Stimulated activated CD4-positive, alpha-beta T cell treated with anti-CD3 and anti-CD28 coated beads, TNF-alpha, amount 100 ng/mL, for 4 hours (primary cell): ENCODE measurements at regions not wholly inside any gene's neighbourhood (a gene's known extent, or its start where the extent isn't known, plus 50 kb on each side); places are given as distances from the start of the nearest gene placed in this dataset.

Experiments
- DNase-seq, 3 experiments: peaks; one replicate each; pipeline ENCODE4 v3.0.0-alpha.2; 2020; ENCODE audit warnings: low read depth in 3 of 3

DNA sequence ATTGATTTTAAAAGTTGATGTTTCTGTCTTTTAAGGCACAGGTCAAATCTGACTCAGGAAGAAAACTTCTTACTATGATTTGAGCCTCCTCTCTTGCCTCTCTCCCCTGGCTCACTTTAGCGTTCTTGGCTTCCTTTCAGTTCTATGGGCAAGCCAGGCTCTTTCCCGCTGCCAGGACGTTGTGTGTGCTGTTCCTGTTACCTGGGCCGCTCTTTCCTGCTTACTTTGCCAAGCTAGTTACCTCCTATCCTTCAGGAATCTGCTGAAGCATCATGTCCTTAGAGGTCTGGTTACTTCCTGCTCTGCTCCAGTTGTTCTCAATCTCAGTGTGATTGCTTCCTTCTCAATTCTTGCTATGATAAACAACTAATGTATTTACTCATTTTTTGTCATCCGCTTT, 1108.5 kb upstream of the EEF2KMT start:
- no peak for DNase-seq

DNA sequence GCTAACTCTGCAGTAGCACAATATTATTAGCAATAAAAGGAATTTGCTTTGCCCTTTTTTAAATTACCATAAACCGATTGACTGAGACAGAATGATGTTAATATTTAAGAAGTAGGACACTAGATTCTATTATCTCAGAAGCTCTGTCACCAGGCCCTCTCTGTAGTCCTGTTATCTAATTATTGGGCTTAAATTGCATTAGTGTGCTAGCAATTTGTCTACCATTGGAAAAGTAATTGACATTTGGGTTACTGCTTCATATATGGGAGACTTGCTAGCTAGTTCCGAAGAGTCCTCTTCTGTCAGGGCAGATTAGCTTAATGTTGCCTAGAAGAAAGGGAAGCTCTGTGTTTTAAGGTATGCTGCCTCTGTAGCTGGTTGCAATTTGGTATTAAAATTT, 1107.3 kb upstream of the EEF2KMT start:
- no peak for DNase-seq

GRCh38 chr16:6200861-6201260, 1103.3 kb upstream of the EEF2KMT start:
- DNase-seq, result no peak

DNA sequence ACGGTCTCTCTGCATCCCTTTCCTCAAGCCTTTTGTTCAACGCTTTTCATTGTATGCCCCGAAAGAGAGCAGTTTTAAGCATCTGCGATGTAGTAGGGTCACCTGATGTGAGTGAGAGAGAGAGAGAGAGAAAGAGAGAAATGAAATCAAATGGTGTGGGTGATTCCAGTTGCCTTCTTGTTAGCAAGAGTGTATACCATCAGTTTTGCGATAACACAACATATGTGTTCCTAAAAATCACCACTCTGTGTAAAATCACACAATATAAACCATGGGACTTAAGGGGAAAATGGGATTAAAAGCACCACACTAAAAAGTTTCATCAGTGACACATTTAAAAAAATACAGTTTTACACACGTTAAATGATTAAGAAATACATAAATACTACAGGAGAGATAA, 1102.7 kb upstream of the EEF2KMT start:
- no peak for DNase-seq

GRCh38 chr16:6195966-6196365, 1098.4 kb upstream of the EEF2KMT start:
- DNase-seq, result no peak

DNA sequence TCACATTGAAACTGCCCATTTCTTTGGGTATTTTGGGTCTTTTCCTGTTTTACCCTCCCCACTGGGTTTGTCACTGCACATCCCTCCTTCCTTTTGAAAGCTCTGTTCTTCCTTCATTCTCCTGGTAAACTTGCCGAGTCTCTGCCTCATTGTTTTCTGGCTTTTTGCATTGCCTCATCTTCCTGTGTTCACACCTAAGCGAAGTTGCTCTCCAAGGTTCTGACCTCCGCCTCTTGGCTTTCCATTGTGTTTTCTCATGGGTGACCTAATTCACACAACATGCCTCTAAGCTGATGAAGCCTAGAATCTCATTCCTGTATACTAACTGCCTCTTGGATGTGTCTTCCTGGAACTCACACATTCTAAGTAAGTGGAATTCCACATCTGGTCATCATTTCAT, 1096.1 kb upstream of the EEF2KMT start:
- DNase-seq, result no peak

GRCh38 chr16:6192984-6193383, 1095.4 kb upstream of the EEF2KMT start:
- no peak for DNase-seq

- no peak for DNase-seq
Measured at GRCh38 chr16:6192532-6192931, 1094.9 kb upstream of the EEF2KMT start.

DNA sequence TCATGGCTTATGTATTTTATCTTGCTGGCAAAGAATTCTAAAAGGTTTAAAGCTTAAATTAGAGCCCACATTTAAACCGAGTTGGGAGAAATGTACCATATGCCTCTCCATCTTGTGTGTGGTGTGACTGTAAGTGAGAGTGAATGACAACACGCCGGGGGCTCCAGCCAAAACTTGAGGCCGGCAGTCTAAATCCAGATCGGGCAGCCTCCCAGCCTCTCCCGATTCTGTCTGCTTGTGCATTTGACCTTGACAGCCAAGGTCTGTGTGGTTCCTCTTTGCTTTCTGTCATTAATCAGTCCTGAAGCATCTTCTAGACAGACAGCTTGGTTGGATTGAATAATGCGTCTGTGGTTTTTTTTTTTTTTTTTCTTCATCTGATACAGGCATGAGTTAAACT, 1093.2 kb upstream of the EEF2KMT start:
- DNase-seq, result no peak

- no peak for DNase-seq
Measured at GRCh38 chr16:6189216-6189615, 1091.6 kb upstream of the EEF2KMT start.

- no peak for DNase-seq
Measured at GRCh38 chr16:6177616-6178180, 1080.1 kb upstream of the EEF2KMT start.

- DNase-seq, result no peak
Measured at GRCh38 chr16:6170022-6170421, 1072.4 kb upstream of the EEF2KMT start.

DNA sequence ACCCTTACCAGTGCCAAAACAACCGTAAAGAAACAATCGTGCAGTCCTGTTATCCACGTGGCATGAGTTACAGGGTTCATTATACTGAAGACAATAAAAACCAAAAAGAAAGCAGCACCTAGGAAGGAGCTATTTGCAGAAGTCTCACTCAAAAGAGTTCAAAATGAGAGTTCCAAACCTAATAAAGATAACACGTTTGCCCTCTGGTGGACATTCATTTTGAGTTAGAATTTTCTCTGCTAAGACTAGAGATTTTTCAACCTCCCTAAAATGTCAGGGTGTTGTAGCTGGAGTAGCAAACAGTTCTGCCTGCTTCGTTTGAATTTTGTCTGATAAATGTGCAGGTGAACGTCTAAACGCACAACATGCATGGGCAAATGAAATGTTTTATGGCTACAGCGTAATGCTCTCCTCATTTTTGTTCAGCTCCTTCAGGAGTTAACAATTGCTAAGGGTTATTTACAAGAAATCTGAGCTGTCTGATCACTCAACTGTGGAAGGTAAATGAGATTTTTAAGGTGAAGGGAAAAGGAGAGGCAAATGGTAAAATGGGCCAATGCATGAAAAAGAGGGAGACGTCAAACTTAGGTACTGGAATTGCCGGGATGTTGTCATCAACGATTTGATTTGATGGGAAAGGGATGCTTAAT, 1067.9 kb upstream of the EEF2KMT start:
- DNase-seq, result no peak

GRCh38 chr16:6160871-6161270, 1063.3 kb upstream of the EEF2KMT start:
- DNase-seq, result no peak

DNA sequence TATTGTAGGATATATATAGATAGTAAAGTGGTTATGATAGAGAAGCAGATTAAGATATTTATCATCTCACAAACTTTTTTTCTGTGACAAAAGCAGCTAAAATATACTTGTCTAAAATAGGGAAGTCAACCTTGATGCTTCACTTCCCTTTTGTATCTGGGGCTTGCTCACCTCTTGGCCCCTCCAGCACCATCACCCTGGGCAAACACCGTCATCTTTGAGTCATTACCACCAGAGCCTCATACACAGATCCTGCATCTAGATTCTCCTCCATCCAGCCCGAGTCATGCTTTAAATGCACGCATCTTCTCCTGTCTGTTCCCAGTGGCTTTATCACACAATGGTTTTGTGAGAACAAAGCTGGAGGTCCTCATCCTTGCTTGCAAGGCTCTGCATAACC, 1062.7 kb upstream of the EEF2KMT start:
- DNase-seq, result no peak

DNA sequence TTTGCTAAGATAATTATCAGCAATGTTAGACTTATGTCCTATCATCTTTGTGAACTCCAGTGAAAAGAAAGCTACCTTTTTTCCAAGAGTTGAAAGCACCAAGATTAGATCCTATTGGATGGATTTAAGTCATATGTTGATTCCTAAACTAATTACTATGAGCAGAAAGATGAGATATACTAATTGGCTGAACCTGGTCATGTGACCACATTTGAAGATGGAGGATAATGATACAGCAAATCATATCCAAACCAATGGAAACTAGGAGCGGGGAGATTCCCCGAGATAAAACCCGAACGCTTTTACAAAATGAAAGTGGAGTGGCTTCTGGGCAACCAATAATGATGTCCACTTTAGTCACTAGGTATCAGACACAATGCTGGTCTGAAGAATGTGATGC, 1060.2 kb upstream of the EEF2KMT start:
- no peak for DNase-seq

- no peak for DNase-seq
Measured at GRCh38 chr16:6155271-6155670, 1057.7 kb upstream of the EEF2KMT start.

- DNase-seq, result no peak
Measured at GRCh38 chr16:6153901-6154300, 1056.3 kb upstream of the EEF2KMT start.

- no peak for DNase-seq
Measured at GRCh38 chr16:6149031-6149430, 1051.4 kb upstream of the EEF2KMT start.

- DNase-seq, result no peak
Measured at GRCh38 chr16:6148361-6148760, 1050.8 kb upstream of the EEF2KMT start.

- DNase-seq, result no peak
Measured at GRCh38 chr16:6146874-6147425, 1049.4 kb upstream of the EEF2KMT start.

GRCh38 chr16:6146356-6146755, 1048.8 kb upstream of the EEF2KMT start:
- no peak for DNase-seq

DNA sequence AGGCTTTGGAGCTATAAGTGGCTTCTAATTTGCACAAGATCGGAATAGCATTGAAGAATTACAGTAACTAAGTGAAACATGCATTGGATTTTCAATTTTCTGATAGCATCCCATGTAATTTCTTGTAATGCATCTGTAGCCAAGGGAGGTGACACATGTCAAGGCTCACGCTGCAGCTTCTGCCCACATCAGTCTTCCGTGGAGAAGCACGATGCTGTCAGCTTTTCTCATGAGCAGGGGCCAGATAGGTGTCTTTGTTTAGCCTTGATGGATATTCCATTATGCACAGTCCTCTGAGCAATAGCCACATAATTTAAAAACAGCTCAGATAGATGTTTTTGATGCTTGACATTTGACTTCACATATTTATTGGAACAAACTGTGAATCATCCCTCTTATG, 1046.9 kb upstream of the EEF2KMT start:
- DNase-seq, result no peak

- no peak for DNase-seq
Measured at GRCh38 chr16:6143020-6143419, 1045.4 kb upstream of the EEF2KMT start.
